GM12892 (cell line): ENCODE measurements at regions not wholly inside any gene's neighbourhood (a gene's known extent, or its start where the extent isn't known, plus 50 kb on each side); places are given as distances from the start of the nearest gene placed in this dataset.

Experiments
- DNase-seq: peaks from one replicate; pipeline ENCODE4 v3.0.0; 2011; ENCODE audit not compliant: insufficient read length
- FAIRE-seq: peaks from 2 replicates; lab custom pipeline; 2011; peaks lifted over from hg19 to GRCh38; lab: Jason Lieb, UNC
- POLR2A ChIP-seq: IDR thresholded peaks from 2 replicates; pipeline ENCODE4 v1.6.1; 2011; ENCODE audit warnings: low read depth, low read length, control low read depth
- POLR2AphosphoS5 ChIP-seq: IDR thresholded peaks from 2 replicates; pipeline ENCODE4 v1.6.1; 2011; ENCODE audit warnings: low read depth, low read length, control low read depth
- TAF1 ChIP-seq: IDR thresholded peaks from 2 replicates; pipeline ENCODE4 v1.6.1; 2011; ENCODE audit warnings: low read depth, mild to moderate bottlenecking, control low read depth, low read length, borderline replicate concordance

- no peak for TF ChIP-seq POLR2AphosphoS5
- no peak for TF ChIP-seq POLR2A
- TF ChIP-seq TAF1: no peak
- DNase-seq (no peak), FAIRE-seq (no peak)
These were observed 90.8 kb upstream of the RAB4A start for GRCh38 chr1:229180161-229180560.

DNA sequence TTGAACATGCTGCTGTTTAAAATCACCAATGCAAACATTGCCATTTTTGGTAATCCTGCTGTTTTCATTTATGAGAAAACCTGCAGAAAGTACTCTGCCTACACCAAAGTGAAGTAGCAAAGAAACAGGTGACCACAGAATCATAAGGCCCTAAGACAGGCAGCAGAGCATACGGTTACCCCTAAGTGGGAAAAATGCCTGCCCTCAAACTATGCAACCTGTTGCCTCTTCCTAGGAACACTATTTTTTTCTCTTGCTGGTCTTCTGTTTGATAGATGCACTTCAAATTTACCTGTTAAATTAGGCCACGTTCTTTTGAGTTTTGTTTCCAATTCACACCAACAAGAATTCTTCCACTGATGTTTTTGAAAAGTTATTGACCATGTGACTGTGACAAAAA is 89.5 kb upstream of the RAB4A start:
- no peak for FAIRE-seq
- no peak for DNase-seq
- TF ChIP-seq TAF1: no peak
- no peak for TF ChIP-seq POLR2AphosphoS5
- TF ChIP-seq POLR2A: no peak

DNA sequence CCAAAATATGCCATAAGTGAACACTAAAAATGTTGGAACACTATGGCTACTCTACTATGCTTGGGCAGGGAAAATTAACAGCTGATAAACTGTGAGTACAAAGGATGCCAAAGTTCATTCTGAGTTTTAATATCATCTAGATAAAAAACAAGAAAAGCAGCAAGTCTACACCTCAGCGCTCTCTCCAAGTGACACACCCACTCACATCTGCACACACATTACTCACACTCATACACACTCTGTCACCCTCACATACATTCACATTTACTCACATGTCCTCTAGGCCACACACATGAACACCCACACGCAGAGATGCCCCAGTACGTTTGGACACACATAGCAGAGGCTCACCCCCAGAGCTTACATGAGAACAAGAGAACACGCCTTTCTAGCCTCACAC is 87.3 kb upstream of the RAB4A start:
- DNase-seq (no peak), FAIRE-seq (no peak)
- TF ChIP-seq POLR2A (no peak), TAF1 (no peak), POLR2AphosphoS5 (no peak)

DNA sequence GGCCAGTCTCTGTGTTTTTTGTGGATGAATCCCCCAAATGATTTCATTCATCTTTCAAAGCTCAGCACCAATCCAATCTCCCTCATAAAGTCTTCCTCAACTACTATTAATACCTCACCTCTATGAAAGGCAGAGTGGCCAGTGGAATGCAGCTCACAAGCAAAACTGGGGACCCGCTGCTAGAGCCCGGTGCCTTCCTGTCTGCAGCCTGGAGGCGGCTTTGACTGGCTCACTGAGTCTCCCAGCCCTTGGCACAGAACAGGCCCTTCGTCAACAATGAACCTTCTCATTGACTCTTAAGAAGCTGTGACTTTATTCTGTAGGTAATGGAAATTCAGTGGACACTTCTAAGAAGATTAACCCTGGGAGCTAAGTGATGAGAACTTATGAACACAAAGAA is 86.8 kb upstream of the RAB4A start:
- DNase-seq (no peak), FAIRE-seq (no peak)
- TF ChIP-seq TAF1: no peak
- no peak for TF ChIP-seq POLR2A
- no peak for TF ChIP-seq POLR2AphosphoS5

DNA sequence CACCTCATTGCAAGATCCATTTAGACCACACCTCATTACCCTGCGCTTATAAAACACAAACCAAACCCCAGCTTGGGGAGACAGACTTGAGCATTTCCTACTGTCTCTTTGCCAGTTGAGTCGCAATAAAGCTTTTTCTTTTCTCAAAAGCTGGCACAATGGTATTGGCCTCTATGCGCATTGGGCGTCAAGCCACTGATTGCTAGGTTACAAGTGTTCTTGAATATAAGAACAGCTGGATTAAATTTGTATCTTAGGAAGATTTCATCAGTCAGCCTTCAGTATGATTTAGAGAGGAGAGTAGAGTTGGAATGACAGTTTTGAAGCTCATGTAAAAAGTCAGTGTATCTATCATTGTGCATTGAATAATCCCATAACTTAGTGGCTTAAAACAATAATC is 84.9 kb upstream of the RAB4A start:
- no peak for FAIRE-seq
- TF ChIP-seq POLR2A: no peak
- TF ChIP-seq POLR2AphosphoS5: no peak
- no peak for TF ChIP-seq TAF1
- no peak for DNase-seq

DNA sequence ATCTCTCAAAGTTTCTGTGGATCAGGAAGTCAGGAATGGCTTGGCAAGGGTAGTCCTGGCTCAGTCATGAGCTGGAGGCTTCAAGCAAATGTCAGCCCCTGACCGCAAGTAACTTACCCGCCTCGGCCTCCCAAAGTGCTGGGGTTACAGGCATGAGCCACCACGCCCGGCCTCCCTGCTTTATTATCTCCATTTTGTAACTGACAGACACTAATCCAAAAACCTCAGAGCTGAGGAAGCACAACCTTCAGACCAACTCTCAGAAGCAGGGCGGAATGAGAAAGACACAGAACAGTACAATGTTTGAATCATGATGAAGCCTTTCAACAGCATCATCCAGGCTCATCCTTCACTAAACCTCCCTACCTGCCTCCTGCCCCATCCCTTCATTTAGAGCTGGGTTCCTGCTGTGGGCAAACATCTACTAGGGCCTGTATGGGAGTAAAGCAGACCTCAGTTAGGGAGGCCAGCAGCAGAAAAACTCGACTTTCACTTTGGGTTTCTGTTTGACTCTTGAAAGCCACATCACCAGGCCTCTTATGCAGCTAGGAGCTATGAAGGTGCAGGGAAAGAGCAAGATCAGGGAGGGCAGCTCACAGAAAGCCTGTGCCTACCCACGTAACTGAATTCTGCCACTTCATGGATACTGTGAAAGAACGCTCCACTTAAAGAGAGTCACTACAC is 84.4 kb upstream of the RAB4A start:
- FAIRE-seq (no peak), DNase-seq (peak; percentile 35)
- TF ChIP-seq TAF1 (no peak), POLR2AphosphoS5 (no peak), POLR2A (no peak)

- FAIRE-seq: no peak
- TF ChIP-seq TAF1: no peak
- TF ChIP-seq POLR2AphosphoS5: no peak
- no peak for TF ChIP-seq POLR2A
These were observed 80.8 kb upstream of the RAB4A start for GRCh38 chr1:229190057-229190575.

GRCh38 chr1:229191066-229191674 is 79.7 kb upstream of the RAB4A start:
- no peak for FAIRE-seq
- no peak for DNase-seq
- TF ChIP-seq POLR2A: no peak
- no peak for TF ChIP-seq TAF1

More at GRCh38 chr1:229190057-229190575, 80.8 kb upstream of the RAB4A start:
- DNase-seq: no peak

GRCh38 chr1:229192031-229192430 is 78.9 kb upstream of the RAB4A start:
- DNase-seq: no peak
- FAIRE-seq: no peak
- TF ChIP-seq POLR2A (no peak), TAF1 (no peak), POLR2AphosphoS5 (no peak)

GRCh38 chr1:229192853-229193252 is 78.1 kb upstream of the RAB4A start:
- TF ChIP-seq POLR2AphosphoS5 (no peak), TAF1 (no peak), POLR2A (no peak)
- FAIRE-seq: no peak
- no peak for DNase-seq

- FAIRE-seq: no peak
- TF ChIP-seq POLR2AphosphoS5: no peak
- no peak for TF ChIP-seq POLR2A
- TF ChIP-seq TAF1: no peak
- no peak for DNase-seq
These were observed 76.8 kb upstream of the RAB4A start for GRCh38 chr1:229194096-229194495.

GRCh38 chr1:229195246-229195645 is 75.7 kb upstream of the RAB4A start:
- TF ChIP-seq POLR2A: no peak
- no peak for TF ChIP-seq POLR2AphosphoS5
- TF ChIP-seq TAF1: no peak
- FAIRE-seq (no peak), DNase-seq (no peak)
